ENCODE measurements at regions not wholly inside any gene's neighbourhood (a gene's known extent, or its start where the extent isn't known, plus 50 kb on each side); places are given as distances from the start of the nearest gene placed in this dataset.

GRCh38 chr7:125136341-125136740, 206.7 kb upstream of the POT1 start:
- H3K4me3 ChIP-seq (ENCODE audit: insufficient read depth, low read depth, low read length): no peak overlapping the region

GRCh38 chr7:125130173-125130572, 200.5 kb upstream of the POT1 start:
- Histone ChIP-seq H3K27ac (ENCODE audit: low read depth, low read length) (no peak overlapping the region), H3K4me3 (ENCODE audit: insufficient read depth, low read depth, low read length) (no peak overlapping the region), H3K9ac (ENCODE audit: low read length) (no peak overlapping the region), H3K9me3 (ENCODE audit: insufficient read depth, low read depth, low read length) (no peaks in the 10 kb centered on the region), H3K4me1 (ENCODE audit: insufficient read depth, low read length) (no peaks in the 10 kb centered on the region), H4K20me1 (ENCODE audit: insufficient read depth, low read length) (no peaks in the 10 kb centered on the region), H3K79me2 (ENCODE audit: insufficient read depth, low read length) (no peaks in the 10 kb centered on the region), H3K4me2 (ENCODE audit: low read length) (no peak overlapping the region), H2AFZ (ENCODE audit: low read depth, low read length) (no peak overlapping the region), H3K36me3 (ENCODE audit: insufficient read depth, low read length) (no peaks in the 10 kb centered on the region), H3K27me3 (ENCODE audit: insufficient read depth, low read length) (no peaks in the 10 kb centered on the region)
- Mint-ChIP-seq H3K27ac (ENCODE audit: unreplicated experiment) (no peak overlapping the region), H3K4me3 (ENCODE audit: unreplicated experiment) (no peak overlapping the region), H3K4me1 (ENCODE audit: low read depth, unreplicated experiment) (no peaks in the 10 kb centered on the region), H3K9me3 (ENCODE audit: unreplicated experiment) (no peaks in the 10 kb centered on the region), H3K27me3 (ENCODE audit: low read depth, unreplicated experiment) (no peaks in the 10 kb centered on the region), H3K36me3 (ENCODE audit: low read depth, unreplicated experiment) (no peaks in the 10 kb centered on the region)
- FAIRE-seq: no peak
- DNase-seq (ENCODE audit: low read depth): no peak
- TF ChIP-seq EZH2 (IDR thresholded peaks at IDR 0.05; ENCODE audit: insufficient read depth, low read length): no peak
- TF ChIP-seq, protein P1, sequence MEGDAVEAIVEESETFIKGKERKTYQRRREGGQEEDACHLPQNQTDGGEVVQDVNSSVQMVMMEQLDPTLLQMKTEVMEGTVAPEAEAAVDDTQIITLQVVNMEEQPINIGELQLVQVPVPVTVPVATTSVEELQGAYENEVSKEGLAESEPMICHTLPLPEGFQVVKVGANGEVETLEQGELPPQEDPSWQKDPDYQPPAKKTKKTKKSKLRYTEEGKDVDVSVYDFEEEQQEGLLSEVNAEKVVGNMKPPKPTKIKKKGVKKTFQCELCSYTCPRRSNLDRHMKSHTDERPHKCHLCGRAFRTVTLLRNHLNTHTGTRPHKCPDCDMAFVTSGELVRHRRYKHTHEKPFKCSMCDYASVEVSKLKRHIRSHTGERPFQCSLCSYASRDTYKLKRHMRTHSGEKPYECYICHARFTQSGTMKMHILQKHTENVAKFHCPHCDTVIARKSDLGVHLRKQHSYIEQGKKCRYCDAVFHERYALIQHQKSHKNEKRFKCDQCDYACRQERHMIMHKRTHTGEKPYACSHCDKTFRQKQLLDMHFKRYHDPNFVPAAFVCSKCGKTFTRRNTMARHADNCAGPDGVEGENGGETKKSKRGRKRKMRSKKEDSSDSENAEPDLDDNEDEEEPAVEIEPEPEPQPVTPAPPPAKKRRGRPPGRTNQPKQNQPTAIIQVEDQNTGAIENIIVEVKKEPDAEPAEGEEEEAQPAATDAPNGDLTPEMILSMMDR (IDR thresholded peaks at IDR 0.05; ENCODE audit: insufficient read depth, low read depth, low read length): no peak

More at GRCh38 chr7:125136341-125136740, 206.7 kb upstream of the POT1 start:
- no peaks in the 10 kb centered on the region for H3K36me3 Mint-ChIP-seq (ENCODE audit: low read depth, unreplicated experiment)
- TF ChIP-seq, protein P1 (IDR thresholded peaks at IDR 0.05; ENCODE audit: insufficient read depth, low read depth, low read length): no peak
- TF ChIP-seq EZH2 (IDR thresholded peaks at IDR 0.05; ENCODE audit: insufficient read depth, low read length): no peak
- H3K27me3 Mint-ChIP-seq (ENCODE audit: low read depth, unreplicated experiment): no peaks in the 10 kb centered on the region
- H3K9me3 ChIP-seq (ENCODE audit: insufficient read depth, low read depth, low read length): no peaks in the 10 kb centered on the region
- DNase-seq (ENCODE audit: low read depth) (no peak), FAIRE-seq (no peak)
- no peak overlapping the region for H3K27ac ChIP-seq (ENCODE audit: low read depth, low read length)
- H3K27me3 ChIP-seq (ENCODE audit: insufficient read depth, low read length): no peaks in the 10 kb centered on the region
- no peaks in the 10 kb centered on the region for H3K79me2 ChIP-seq (ENCODE audit: insufficient read depth, low read length)
- no peak overlapping the region for H2AFZ ChIP-seq (ENCODE audit: low read depth, low read length)
- no peak overlapping the region for H3K9ac ChIP-seq (ENCODE audit: low read length)
- peaks cover 8% of the 10 kb centered on the region for H3K4me1 ChIP-seq (ENCODE audit: insufficient read depth, low read length)
- no peak overlapping the region for H3K4me3 Mint-ChIP-seq (ENCODE audit: unreplicated experiment)
- no peaks in the 10 kb centered on the region for H3K36me3 ChIP-seq (ENCODE audit: insufficient read depth, low read length)
- H3K4me1 Mint-ChIP-seq (ENCODE audit: low read depth, unreplicated experiment): peaks cover 7% of the 10 kb centered on the region
- no peaks in the 10 kb centered on the region for H4K20me1 ChIP-seq (ENCODE audit: insufficient read depth, low read length)
- H3K27ac Mint-ChIP-seq (ENCODE audit: unreplicated experiment): no peak overlapping the region
- no peaks in the 10 kb centered on the region for H3K9me3 Mint-ChIP-seq (ENCODE audit: unreplicated experiment)
- no peak overlapping the region for H3K4me2 ChIP-seq (ENCODE audit: low read length)

DNA sequence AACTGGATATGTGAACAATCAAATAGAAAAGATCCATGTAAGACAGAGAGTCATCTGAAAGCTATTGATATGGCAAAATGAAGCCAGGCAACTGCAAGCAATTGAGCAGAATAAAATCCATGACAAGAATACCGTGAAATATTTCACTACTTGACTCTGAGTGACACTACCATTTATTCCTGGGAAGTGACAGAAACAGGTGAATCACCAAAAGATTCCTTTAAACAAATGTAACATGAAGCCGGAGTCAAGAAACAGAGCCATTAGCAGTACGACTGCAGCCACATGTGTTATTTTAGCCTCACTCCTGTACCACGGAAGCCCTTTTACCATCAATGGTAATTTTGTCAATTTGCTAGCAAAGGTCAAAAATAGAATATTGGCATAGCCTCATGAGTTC, 197.7 kb upstream of the POT1 start:
- DNase-seq (ENCODE audit: low read depth) (no peak), FAIRE-seq (no peak)
- no peaks in the 10 kb centered on the region for H3K4me1 Mint-ChIP-seq (ENCODE audit: low read depth, unreplicated experiment)
- Histone ChIP-seq H3K4me2 (ENCODE audit: low read length) (no peak overlapping the region), H3K36me3 (ENCODE audit: insufficient read depth, low read length) (no peaks in the 10 kb centered on the region), H2AFZ (ENCODE audit: low read depth, low read length) (no peak overlapping the region), H3K9ac (ENCODE audit: low read length) (no peak overlapping the region), H3K79me2 (ENCODE audit: insufficient read depth, low read length) (no peaks in the 10 kb centered on the region), H4K20me1 (ENCODE audit: insufficient read depth, low read length) (no peaks in the 10 kb centered on the region), H3K27ac (ENCODE audit: low read depth, low read length) (no peak overlapping the region), H3K9me3 (ENCODE audit: insufficient read depth, low read depth, low read length) (no peaks in the 10 kb centered on the region), H3K27me3 (ENCODE audit: insufficient read depth, low read length) (no peaks in the 10 kb centered on the region), H3K4me3 (ENCODE audit: insufficient read depth, low read depth, low read length) (no peak overlapping the region), H3K4me1 (ENCODE audit: insufficient read depth, low read length) (no peaks in the 10 kb centered on the region)
- H3K4me3 Mint-ChIP-seq (ENCODE audit: unreplicated experiment): no peak overlapping the region
- H3K36me3 Mint-ChIP-seq (ENCODE audit: low read depth, unreplicated experiment): no peaks in the 10 kb centered on the region
- H3K27me3 Mint-ChIP-seq (ENCODE audit: low read depth, unreplicated experiment): no peaks in the 10 kb centered on the region
- no peak overlapping the region for H3K27ac Mint-ChIP-seq (ENCODE audit: unreplicated experiment)
- TF ChIP-seq EZH2 (IDR thresholded peaks at IDR 0.05; ENCODE audit: insufficient read depth, low read length): no peak
- TF ChIP-seq, protein P1 (IDR thresholded peaks at IDR 0.05; ENCODE audit: insufficient read depth, low read depth, low read length): no peak
- peaks cover 9% of the 10 kb centered on the region for H3K9me3 Mint-ChIP-seq (ENCODE audit: unreplicated experiment)

All from astrocyte (in vitro differentiated cells and primary cell).